Right lobe of liver (tissue), 6 donors: ENCODE measurements at regions not wholly inside any gene's neighbourhood (a gene's known extent, or its start where the extent isn't known, plus 50 kb on each side); places are given as distances from the start of the nearest gene placed in this dataset.
A peak's percentile ranks its signal among the peaks of the same experiment; 100 is the strongest.

ENCODE experiments used
- ATAC-seq, 4 donors: fragments of 200-7000 bp; cut with Tn5 transposase; one replicate each; pipeline ENCODE4 v1.9.1; 2020; ENCODE audit warnings: mild to moderate bottlenecking in 4 of 4, moderate library complexity in 4 of 4
- DNase-seq, 3 donors: peaks; one replicate each; pipeline ENCODE4 v3.0.0-alpha.2; 2020
- H3K27ac ChIP-seq, 3 donors: fragments of 200-600 bp; one replicate each; pipeline ENCODE4 v1.8.0; 2022
- H3K27me3 ChIP-seq, 2 donors: fragments of 200-600 bp; one replicate each; pipeline ENCODE4 v1.8.0; 2022
- H3K36me3 ChIP-seq, 4 donors: fragments of 200-600 bp; sonication (generic) in 1 of 4; one replicate each; pipeline versions ENCODE4 v1.5.1 to v1.8.0; 2017 to 2022; ENCODE audit warnings: control low read depth in 1 of 4
- H3K4me1 ChIP-seq, 4 donors: fragments of 200-600 bp; sonication (generic) in 1 of 4; one replicate each; pipeline versions ENCODE4 v1.5.1 to v1.8.0; 2017 to 2022; ENCODE audit warnings: control low read depth in 1 of 4
- H3K4me3 ChIP-seq, 3 donors: fragments of 200-600 bp; one replicate each; pipeline ENCODE4 v1.8.0; 2022
- H3K9me3 ChIP-seq, 4 donors: fragments of 200-600 bp; sonication (generic) in 1 of 4; one replicate each; pipeline versions ENCODE4 v1.5.1 to v1.8.0; 2017 to 2022; ENCODE audit warnings: control low read depth in 1 of 4
- CTCF ChIP-seq, 4 donors: fragments of 200-600 bp in 3 of 4; fragments of 450-650 bp in 1 of 4; IDR thresholded peaks; one replicate each; pipeline versions ENCODE4 v1.5.1 to v1.8.0; 2016 to 2022; ENCODE audit warnings: antibody characterized with exemption in 4 of 4, mild to moderate bottlenecking in 2 of 4
- POLR2A ChIP-seq: fragments of 450-650 bp; IDR thresholded peaks from one replicate; pipeline ENCODE4 v1.6.1; 2017; ENCODE audit warnings: antibody characterized with exemption, mild to moderate bottlenecking
- WGBS: methylation state at CpG from one replicate; pipeline ENCODE4 v1.1.6; 2018; ENCODE audit warnings: low coverage, low lambda C conversion rate; ENCODE audit not compliant: insufficient coverage; ENCODE audit errors: missing lambda C conversion rate; 5-methylcytosine and 5-hydroxymethylcytosine counted together
- intact Hi-C, 2 donors: fragments of 100-400 bp; cut with DNase I; formaldehyde crosslinking; loops; one replicate each; pipeline versions ENCODE4 v1.11.2 to v1.14.1; 2022
- donor health status: DM: no; HTN: yes; CAD: no.
- donor health status: DM: no; HTN: no; CAD: no.
- donor health status: DM: no; HTN: no; CAD: no.
- donor health status: DM: no; HTN: yes; CAD: no.
- donor health status: DM: no; HTN: yes; CAD: no.

GRCh38 chr17:13387236-13387635 is 214.5 kb downstream of the HS3ST3A1 start:
- intact Hi-C loops, result no loop called here
- ATAC-seq, result no peak
- 83% methylated on average over 5 of the region's 5 CpGs for WGBS

GRCh38 chr17:13385481-13385911 is 216.2 kb downstream of the HS3ST3A1 start:
- TF ChIP-seq POLR2A (no peak), CTCF (IDR thresholded peaks at IDR 0.05) (no peak)
- 54% methylated on average over 4 of the region's 5 CpGs for WGBS
- H3K4me1 ChIP-seq, result no peaks in the 10 kb centered on the region
- peak in 3 of 4 donors; percentile 31 to 50 (median 44) for ATAC-seq
- no peak overlapping the region for H3K4me3 ChIP-seq
- intact Hi-C loops, result no loop called here
- no peaks in the 10 kb centered on the region for H3K27me3 ChIP-seq
- no peaks in the 10 kb centered on the region for H3K36me3 ChIP-seq
- no peak for DNase-seq
- H3K9me3 ChIP-seq, result no peaks in the 10 kb centered on the region
- H3K27ac ChIP-seq, result no peak overlapping the region

More at GRCh38 chr17:13387236-13387635, 214.5 kb downstream of the HS3ST3A1 start:
- Histone ChIP-seq H3K4me1 (no peaks in the 10 kb centered on the region), H3K9me3 (no peaks in the 10 kb centered on the region), H3K27ac (no peak overlapping the region), H3K4me3 (no peak overlapping the region), H3K36me3 (no peaks in the 10 kb centered on the region), H3K27me3 (no peaks in the 10 kb centered on the region)
- no peak for TF ChIP-seq CTCF (IDR thresholded peaks at IDR 0.05)
- TF ChIP-seq POLR2A, result no peak
- no peak for DNase-seq

DNA sequence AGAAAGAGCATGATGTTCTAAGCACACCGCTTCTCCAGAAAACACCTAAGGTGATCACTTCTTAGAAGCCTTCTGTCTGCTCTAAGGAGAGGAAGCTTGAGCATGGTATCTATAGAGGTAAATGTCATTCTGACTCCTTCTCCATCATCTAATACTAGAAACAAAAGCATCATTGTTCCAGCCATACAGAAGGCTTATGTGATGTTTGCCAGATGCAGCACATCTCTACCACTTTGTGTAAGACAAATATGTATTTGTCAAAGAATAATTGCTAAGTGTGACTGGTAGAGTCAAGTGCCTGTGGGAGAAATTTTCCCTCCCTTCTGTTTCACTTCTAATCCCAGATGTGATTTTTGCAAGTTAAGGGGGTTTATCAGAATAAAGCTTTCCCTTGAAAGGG is 217.1 kb downstream of the HS3ST3A1 start:
- no peaks in the 10 kb centered on the region for H3K27me3 ChIP-seq
- H3K27ac ChIP-seq, result no peak overlapping the region
- ATAC-seq, result no peak
- DNase-seq, result no peak
- TF ChIP-seq POLR2A, result no peak
- no peak for TF ChIP-seq CTCF (IDR thresholded peaks at IDR 0.05)
- H3K9me3 ChIP-seq, result no peaks in the 10 kb centered on the region
- H3K4me1 ChIP-seq, result no peaks in the 10 kb centered on the region
- WGBS, result no CpG with 5 or more reads among the region's 1 CpG
- intact Hi-C loops, result no loop called here
- H3K4me3 ChIP-seq, result no peak overlapping the region
- no peaks in the 10 kb centered on the region for H3K36me3 ChIP-seq

GRCh38 chr17:13378361-13378760 is 223.4 kb downstream of the HS3ST3A1 start:
- Histone ChIP-seq H3K4me3 (no peak overlapping the region), H3K36me3 (no peaks in the 10 kb centered on the region), H3K9me3 (no peaks in the 10 kb centered on the region), H3K27me3 (no peaks in the 10 kb centered on the region), H3K27ac (no peak overlapping the region), H3K4me1 (no peaks in the 10 kb centered on the region)
- intact Hi-C loops, result no loop called here
- TF ChIP-seq POLR2A (no peak), CTCF (IDR thresholded peaks at IDR 0.05) (no peak)
- no peak for ATAC-seq
- 40% methylated on average over 2 of the region's 2 CpGs for WGBS
- DNase-seq, result no peak
